ENCODE measurements at regions not wholly inside any gene's neighbourhood (a gene's known extent, or its start where the extent isn't known, plus 50 kb on each side); places are given as distances from the start of the nearest gene placed in this dataset.

DNA sequence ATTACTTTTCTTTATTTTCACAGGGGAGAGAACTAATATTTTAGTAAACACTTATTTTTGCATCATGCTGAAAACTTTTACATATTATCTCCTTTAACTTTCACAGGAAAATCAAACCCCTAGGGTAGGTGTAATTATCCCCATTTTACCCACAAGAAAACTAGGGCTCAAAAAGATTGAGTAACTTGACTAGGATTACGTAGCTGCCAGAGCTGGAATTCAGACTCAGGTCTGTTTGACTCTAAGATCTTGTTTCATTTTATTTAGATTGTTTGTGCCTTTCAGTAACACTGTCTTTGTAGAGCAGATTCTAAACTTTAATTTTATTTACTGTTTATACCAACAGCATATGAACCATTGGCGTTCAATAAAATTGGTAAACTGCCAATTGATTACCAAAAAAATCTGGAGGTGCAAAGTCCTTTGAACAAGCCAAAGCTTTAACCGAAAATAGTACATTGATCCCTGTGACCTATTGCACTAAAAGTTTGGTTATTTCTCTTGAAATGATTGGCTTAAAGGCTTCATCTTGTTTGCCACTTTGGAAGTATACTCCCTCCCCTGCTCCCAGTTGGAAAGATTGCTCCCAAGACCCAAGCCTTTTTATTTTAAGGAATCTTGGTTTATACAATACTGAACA lies 71.0 kb upstream of the WDR26 start:
- no peak overlapping the region for H3K4me3 ChIP-seq
- H3K4me1 ChIP-seq, result peaks cover 13% of the 10 kb centered on the region
- FAIRE-seq (no peak), ATAC-seq (no peak), DNase-seq (ENCODE audit: low read depth in 1 of 2, low spot score in 1 of 2) (no peak)
- no peaks in the 10 kb centered on the region for H3K9me3 ChIP-seq
- TF ChIP-seq HOXA7 (CRISPR knock-in tag; IDR thresholded peaks at IDR 0.05), result no peak
- no peak for TF ChIP-seq FOSB (CRISPR knock-in tag; IDR thresholded peaks at IDR 0.05)
- no peak for TF ChIP-seq RFX5 (IDR thresholded peaks at IDR 0.05)
- no peak for TF ChIP-seq POLR2AphosphoS2 (conservative IDR thresholded peaks at IDR 0.05; ENCODE audit: low read length)
- TF ChIP-seq CBX8 (IDR thresholded peaks at IDR 0.05), result no peak
- no peak overlapping the region for H3K27ac ChIP-seq
- CTCF ChIA-PET, result interaction anchor here (0.5 to 4.9 kb wide), 4 partner anchors 8 to 417 kb away, joined by 3 to 33 read pairs (median 6); no protein-coding TSS in a partner anchor
- no peak overlapping the region for H3K4me2 ChIP-seq
- POLR2A ChIA-PET, result no interaction called here
- 80% methylated on average over 3 of the region's 3 CpGs for WGBS (ENCODE audit: missing lambda C conversion rate)

DNA sequence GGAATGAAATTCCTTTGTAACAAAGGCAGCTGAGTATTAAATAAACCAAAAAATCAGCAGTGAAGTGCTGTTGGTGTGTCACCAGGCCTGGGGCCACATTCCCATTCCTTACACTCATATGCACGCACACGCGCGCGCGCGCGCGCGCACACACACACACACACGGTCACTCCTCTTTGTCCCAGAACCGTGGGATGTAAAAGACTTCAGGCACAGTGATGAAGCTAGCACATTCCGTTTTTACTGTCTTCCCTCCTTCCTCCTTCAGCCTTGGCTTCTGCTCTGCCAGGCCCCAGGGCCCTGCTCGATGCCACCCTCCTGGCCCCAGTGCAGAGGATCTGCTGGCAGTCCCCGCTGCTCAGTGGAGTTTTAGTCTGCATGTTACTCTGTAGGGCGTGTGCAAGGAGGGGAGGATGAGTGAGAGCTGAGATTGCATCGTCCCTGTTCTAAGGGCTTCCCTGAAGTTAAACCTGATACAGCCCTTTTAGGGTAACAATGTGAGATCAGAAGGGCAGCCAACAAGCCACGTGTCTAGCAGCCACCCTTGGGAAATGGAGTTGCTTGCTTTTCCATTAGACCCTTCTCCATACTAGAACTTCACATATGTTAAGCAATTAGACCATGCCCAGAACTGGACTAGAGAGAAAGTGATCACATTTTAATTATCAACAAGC lies 71.7 kb upstream of the WDR26 start:
- 78% methylated on average over 18 of the region's 18 CpGs for WGBS (ENCODE audit: missing lambda C conversion rate)
- Histone ChIP-seq H3K9me3 (no peaks in the 10 kb centered on the region), H3K4me2 (no peak overlapping the region), H3K4me3 (no peak overlapping the region), H3K27ac (no peak overlapping the region), H3K4me1 (peaks cover 13% of the 10 kb centered on the region)
- no peak for TF ChIP-seq EP300 (IDR thresholded peaks at IDR 0.05)
- TF ChIP-seq, protein P1, sequence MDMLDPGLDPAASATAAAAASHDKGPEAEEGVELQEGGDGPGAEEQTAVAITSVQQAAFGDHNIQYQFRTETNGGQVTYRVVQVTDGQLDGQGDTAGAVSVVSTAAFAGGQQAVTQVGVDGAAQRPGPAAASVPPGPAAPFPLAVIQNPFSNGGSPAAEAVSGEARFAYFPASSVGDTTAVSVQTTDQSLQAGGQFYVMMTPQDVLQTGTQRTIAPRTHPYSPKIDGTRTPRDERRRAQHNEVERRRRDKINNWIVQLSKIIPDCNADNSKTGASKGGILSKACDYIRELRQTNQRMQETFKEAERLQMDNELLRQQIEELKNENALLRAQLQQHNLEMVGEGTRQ (IDR thresholded peaks at IDR 0.05), result no peak
- TF ChIP-seq RAD21 (conservative IDR thresholded peaks at IDR 0.05 in 1 of 2, IDR thresholded peaks at IDR 0.05 in 1 of 2), result no peak
- TF ChIP-seq TFCP2L1 (CRISPR knock-in tag; IDR thresholded peaks at IDR 0.05), result no peak
- no peak for TF ChIP-seq KDM5A (IDR thresholded peaks at IDR 0.05)
- TF ChIP-seq FOSL2 (IDR thresholded peaks at IDR 0.05), result no peak
- TF ChIP-seq FOSL2 (CRISPR knock-in tag; IDR thresholded peaks at IDR 0.05), result no peak
- TF ChIP-seq SREBF2 (IDR thresholded peaks at IDR 0.05), result no peak
- TF ChIP-seq, protein P2, sequence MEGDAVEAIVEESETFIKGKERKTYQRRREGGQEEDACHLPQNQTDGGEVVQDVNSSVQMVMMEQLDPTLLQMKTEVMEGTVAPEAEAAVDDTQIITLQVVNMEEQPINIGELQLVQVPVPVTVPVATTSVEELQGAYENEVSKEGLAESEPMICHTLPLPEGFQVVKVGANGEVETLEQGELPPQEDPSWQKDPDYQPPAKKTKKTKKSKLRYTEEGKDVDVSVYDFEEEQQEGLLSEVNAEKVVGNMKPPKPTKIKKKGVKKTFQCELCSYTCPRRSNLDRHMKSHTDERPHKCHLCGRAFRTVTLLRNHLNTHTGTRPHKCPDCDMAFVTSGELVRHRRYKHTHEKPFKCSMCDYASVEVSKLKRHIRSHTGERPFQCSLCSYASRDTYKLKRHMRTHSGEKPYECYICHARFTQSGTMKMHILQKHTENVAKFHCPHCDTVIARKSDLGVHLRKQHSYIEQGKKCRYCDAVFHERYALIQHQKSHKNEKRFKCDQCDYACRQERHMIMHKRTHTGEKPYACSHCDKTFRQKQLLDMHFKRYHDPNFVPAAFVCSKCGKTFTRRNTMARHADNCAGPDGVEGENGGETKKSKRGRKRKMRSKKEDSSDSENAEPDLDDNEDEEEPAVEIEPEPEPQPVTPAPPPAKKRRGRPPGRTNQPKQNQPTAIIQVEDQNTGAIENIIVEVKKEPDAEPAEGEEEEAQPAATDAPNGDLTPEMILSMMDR (IDR thresholded peaks at IDR 0.05), result no peak
- no peak for TF ChIP-seq RFX5 (IDR thresholded peaks at IDR 0.05)
- ChIA-PET POLR2A (no interaction called here), CTCF (interaction anchor here (0.6 to 1.9 kb wide), 3 partner anchors 252 to 417 kb away, joined by 4 to 9 read pairs (median 4); no protein-coding TSS in a partner anchor)
- no peak for DNase-seq (ENCODE audit: low read depth in 1 of 2, low spot score in 1 of 2)
- no peak for FAIRE-seq
- no peak for ATAC-seq

DNA sequence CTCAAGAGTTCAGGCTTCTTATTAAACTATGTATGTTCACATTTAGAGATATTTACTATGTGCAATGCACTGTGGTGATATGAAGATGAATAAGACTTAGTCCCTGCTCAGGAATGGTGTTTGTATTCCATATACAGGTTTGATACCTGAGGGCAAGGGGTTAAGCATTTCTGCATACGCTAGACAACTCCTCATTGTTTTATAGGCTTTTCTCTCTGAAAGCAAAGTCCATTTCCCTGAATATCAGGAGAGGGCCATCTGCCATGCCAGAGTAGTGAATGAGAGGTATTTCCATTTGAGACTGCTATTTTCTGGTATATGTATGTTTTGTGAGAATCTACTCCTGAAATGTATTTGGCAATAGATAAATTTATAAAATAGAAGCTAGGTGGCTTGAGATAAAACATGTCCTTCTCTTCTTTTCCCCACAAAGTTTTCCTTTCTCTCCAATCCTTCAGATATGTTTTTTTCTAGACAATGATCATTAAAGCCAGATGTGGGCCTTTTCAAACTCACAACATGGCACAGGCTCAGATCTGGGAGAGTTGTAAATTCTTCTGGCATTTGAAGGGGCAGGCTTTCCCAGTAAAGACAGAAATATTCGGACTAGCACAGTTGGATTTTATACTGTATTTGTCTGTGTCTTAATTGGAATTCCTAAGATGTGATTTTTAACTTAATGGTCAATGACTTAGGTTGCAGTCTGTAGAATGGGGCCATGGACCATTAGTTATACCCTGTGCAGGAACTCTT lies 73.3 kb upstream of the WDR26 start:
- FAIRE-seq, result no peak
- TF ChIP-seq POLR2AphosphoS2 (conservative IDR thresholded peaks at IDR 0.05; ENCODE audit: low read length) (no peak), HOXA7 (CRISPR knock-in tag; IDR thresholded peaks at IDR 0.05) (no peak), EP300 (IDR thresholded peaks at IDR 0.05) (no peak)
- TF ChIP-seq, protein P1 (IDR thresholded peaks at IDR 0.05), result no peak
- CTCF ChIA-PET, result interaction anchor here (1.9 to 3.1 kb wide), 2 partner anchors 343 to 415 kb away, joined by 7 to 13 read pairs; no protein-coding TSS in a partner anchor

More for the DNA sequence above, 73.3 kb upstream of the WDR26 start:
- no peak for ATAC-seq
- 45% methylated on average over 2 of the region's 2 CpGs for WGBS (ENCODE audit: missing lambda C conversion rate)
- Histone ChIP-seq H3K4me2 (no peak overlapping the region), H3K9me3 (no peaks in the 10 kb centered on the region), H3K27ac (no peak overlapping the region), H3K4me1 (peaks cover 11% of the 10 kb centered on the region), H3K4me3 (no peak overlapping the region)
- no peak for DNase-seq (ENCODE audit: low read depth in 1 of 2, low spot score in 1 of 2)
- POLR2A ChIA-PET, result no interaction called here

Data from A549 (cell line).